ENCODE measurements at regions not wholly inside any gene's neighbourhood (a gene's known extent, or its start where the extent isn't known, plus 50 kb on each side); places are given as distances from the start of the nearest gene placed in this dataset.
"Not testable (repeated sequence)": the region's sequence is repeated elsewhere in the genome, so short reads cannot be mapped to it uniquely, and the experiment has no call there.

GRCh38 chrX:65451663-65452062 lies 82.9 kb downstream of the LAS1L start:
- Histone ChIP-seq H3K4me3 (no peak overlapping the region), H3K9me3 (no peaks in the 10 kb centered on the region), H3K4me1 (no peaks in the 10 kb centered on the region), H3K27ac (no peak overlapping the region), H3K27me3 (peaks cover 0 to 3% (median 0%) of the 10 kb centered on the region in 3 donors), H3K36me3 (no peaks in the 10 kb centered on the region)
- ATAC-seq (no peak), DNase-seq (no peak)
- in situ Hi-C loops (cut with MboI; ENCODE audit: low sequenced_read_pairs in 4 of 4) (loop anchor here in 1 of 4 donors (25.0 kb wide), 1 partner anchor 89 kb away; no protein-coding TSS in a partner anchor), intact Hi-C loops (cut with DNase I; ENCODE audit: low total_unique reads) (no loop called here)
- TF ChIP-seq POLR2A (IDR thresholded peaks at IDR 0.05) (no peak), CTCF (IDR thresholded peaks at IDR 0.05 in 4 of 5, conservative IDR thresholded peaks at IDR 0.05 in 1 of 5) (no peak)

GRCh38 chrX:65420154-65420553 lies 114.4 kb downstream of the LAS1L start:
- Histone ChIP-seq H3K4me1 (no peaks in the 10 kb centered on the region), H3K4me3 (no peak overlapping the region), H3K36me3 (no peaks in the 10 kb centered on the region), H3K9me3 (no peaks in the 10 kb centered on the region), H3K27ac (no peak overlapping the region), H3K27me3 (no peaks in the 10 kb centered on the region)
- TF ChIP-seq CTCF (IDR thresholded peaks at IDR 0.05 in 4 of 5, conservative IDR thresholded peaks at IDR 0.05 in 1 of 5) (no peak), POLR2A (IDR thresholded peaks at IDR 0.05) (no peak)
- intact Hi-C loops (cut with DNase I; ENCODE audit: low total_unique reads) (no loop called here), in situ Hi-C loops (cut with MboI; ENCODE audit: low sequenced_read_pairs in 4 of 4) (loop anchor here in 1 of 4 donors (25.0 kb wide), 1 partner anchor 92 kb away; no protein-coding TSS in a partner anchor)
- DNase-seq (no peak), ATAC-seq (no peak)

- in situ Hi-C loops (cut with MboI; ENCODE audit: low sequenced_read_pairs in 4 of 4): loop anchor here in 1 of 4 donors (25.0 kb wide), 1 partner anchor 105 kb away; no protein-coding TSS in a partner anchor
- intact Hi-C loops (cut with DNase I; ENCODE audit: low total_unique reads); H3K27ac ChIP-seq; H3K4me1 ChIP-seq; DNase-seq; H3K9me3 ChIP-seq; ATAC-seq; H3K36me3 ChIP-seq: not testable (repeated sequence)
- peak overlapping the region in 2 of 4 donors; percentile 9 to 18 for H3K4me3 ChIP-seq
- H3K27me3 ChIP-seq: peaks cover 0 to 25% (median 9%) of the 10 kb centered on the region in 3 donors
These were observed 126.9 kb downstream of the LAS1L start for GRCh38 chrX:65407662-65408061.

- intact Hi-C loops (cut with DNase I; ENCODE audit: low total_unique reads): no loop called here
- Histone ChIP-seq H3K4me3 (peak overlapping the region in 2 of 4 donors; percentile 9 to 18), H3K36me3 (no peaks in the 10 kb centered on the region), H3K27me3 (peaks cover 0 to 25% (median 9%) of the 10 kb centered on the region in 3 donors), H3K4me1 (no peaks in the 10 kb centered on the region), H3K27ac (no peak overlapping the region), H3K9me3 (no peaks in the 10 kb centered on the region)
- no peak for TF ChIP-seq POLR2A (IDR thresholded peaks at IDR 0.05)
- no peak for TF ChIP-seq CTCF (IDR thresholded peaks at IDR 0.05 in 4 of 5, conservative IDR thresholded peaks at IDR 0.05 in 1 of 5)
- in situ Hi-C loops (cut with MboI; ENCODE audit: low sequenced_read_pairs in 4 of 4): loop anchor here in 1 of 4 donors (25.0 kb wide), 1 partner anchor 105 kb away; no protein-coding TSS in a partner anchor
- no peak for ATAC-seq
- DNase-seq: no peak
These were observed 127.4 kb downstream of the LAS1L start for GRCh38 chrX:65407157-65407626.

GRCh38 chrX:65406532-65406931 lies 128.1 kb downstream of the LAS1L start:
- ATAC-seq: no peak
- in situ Hi-C loops (cut with MboI; ENCODE audit: low sequenced_read_pairs in 4 of 4): loop anchor here in 1 of 4 donors (25.0 kb wide), 1 partner anchor 106 kb away; no protein-coding TSS in a partner anchor
- no peaks in the 10 kb centered on the region for H3K36me3 ChIP-seq

More at GRCh38 chrX:65406532-65406931, 128.1 kb downstream of the LAS1L start:
- intact Hi-C loops (cut with DNase I; ENCODE audit: low total_unique reads): no loop called here
- Histone ChIP-seq H3K27me3 (peaks cover 0 to 25% (median 9%) of the 10 kb centered on the region in 3 donors), H3K27ac (no peak overlapping the region), H3K4me1 (no peaks in the 10 kb centered on the region), H3K9me3 (no peaks in the 10 kb centered on the region), H3K4me3 (peak overlapping the region in 2 of 4 donors; percentile 9 to 18)
- no peak for TF ChIP-seq CTCF (IDR thresholded peaks at IDR 0.05 in 4 of 5, conservative IDR thresholded peaks at IDR 0.05 in 1 of 5)
- TF ChIP-seq POLR2A (IDR thresholded peaks at IDR 0.05): no peak
- no peak for DNase-seq
